Endodermal cell (in vitro differentiated cells): ENCODE measurements at regions not wholly inside any gene's neighbourhood (a gene's known extent, or its start where the extent isn't known, plus 50 kb on each side); places are given as distances from the start of the nearest gene placed in this dataset.

Experiments used
- DNase-seq: peaks from one replicate; pipeline ENCODE4 v3.0.0-alpha.2; 2017
- H3K27ac ChIP-seq: 2 replicates; pipeline ENCODE4 v1.5.1; 2013; ENCODE audit warnings: mild to moderate bottlenecking, low read depth, low read length, moderate library complexity
- H3K27me3 ChIP-seq: 2 replicates; pipeline ENCODE4 v1.6.1; 2013; ENCODE audit warnings: mild to moderate bottlenecking, low read length, moderate library complexity; ENCODE audit not compliant: insufficient read depth, control insufficient read depth, poor library complexity, severe bottlenecking
- H3K36me3 ChIP-seq: 2 replicates; pipeline ENCODE4 v1.7.0; 2013; ENCODE audit warnings: mild to moderate bottlenecking, low read length, moderate library complexity; ENCODE audit not compliant: control insufficient read depth, insufficient read depth
- H3K4me1 ChIP-seq: one replicate; pipeline ENCODE4 v1.7.0; 2013; ENCODE audit warnings: low read length; ENCODE audit not compliant: control insufficient read depth, insufficient read depth
- H3K4me3 ChIP-seq: 2 replicates; pipeline ENCODE4 v1.5.1; 2013; ENCODE audit warnings: mild to moderate bottlenecking, low read length, moderate library complexity
- H3K9ac ChIP-seq: 2 replicates; pipeline ENCODE4 v1.6.1; 2013; ENCODE audit warnings: mild to moderate bottlenecking, low read length, moderate library complexity; ENCODE audit not compliant: poor library complexity, severe bottlenecking; ENCODE audit errors: extremely low read depth
- H3K9me3 ChIP-seq: 2 replicates; pipeline ENCODE4 v1.6.1; 2013; ENCODE audit warnings: mild to moderate bottlenecking, low read length, moderate library complexity; ENCODE audit not compliant: control insufficient read depth
- H3K27ac Mint-ChIP-seq: 2 replicates; pipeline ENCODE4 v1.8.0; 2020; ENCODE audit warnings: mixed read lengths
- H3K27me3 Mint-ChIP-seq: 2 replicates; pipeline ENCODE4 v1.8.0; 2021; ENCODE audit warnings: mild to moderate bottlenecking, mixed read lengths; ENCODE audit not compliant: insufficient read depth
- H3K36me3 Mint-ChIP-seq: 2 replicates; pipeline ENCODE4 v1.8.0; 2020; ENCODE audit warnings: low read depth, mixed read lengths
- H3K4me1 Mint-ChIP-seq: 2 replicates; pipeline ENCODE4 v1.8.0; 2020; ENCODE audit warnings: mixed read lengths
- H3K4me3 Mint-ChIP-seq: 2 replicates; pipeline ENCODE4 v1.8.0; 2020; ENCODE audit warnings: mild to moderate bottlenecking, moderate library complexity, mixed read lengths
- H3K9me3 Mint-ChIP-seq: 2 replicates; pipeline ENCODE4 v1.8.0; 2020; ENCODE audit warnings: mild to moderate bottlenecking, mixed read lengths
- CTCF ChIP-seq: fragments of 200-600 bp; sonication (generic); conservative IDR thresholded peaks from 2 replicates; pipeline ENCODE4 v1.5.0; 2021; ENCODE audit warnings: antibody characterized with exemption, mild to moderate bottlenecking
- WGBS, 2 experiments: methylation state at CpG; one replicate each; pipeline versions ENCODE4 v1.1.5 to v1.1.7; 2013; ENCODE audit warnings: missing lambda C conversion rate in 2 of 2, mixed read lengths in 1 of 2; ENCODE audit not compliant: insufficient coverage in 1 of 2, insufficient read length in 1 of 2; 5-methylcytosine and 5-hydroxymethylcytosine counted together

- WGBS, 2 experiments, result 86 to 100% methylated on average over 1 to 5 of the region's 5 CpGs
- DNase-seq, result no peak
- Mint-ChIP-seq H3K9me3 (peaks cover 1% of the 10 kb centered on the region), H3K27ac (no peak overlapping the region), H3K4me1 (peaks cover 43% of the 10 kb centered on the region), H3K36me3 (no peaks in the 10 kb centered on the region), H3K27me3 (peaks cover 4% of the 10 kb centered on the region), H3K4me3 (no peak overlapping the region)
- Histone ChIP-seq H3K9ac (no peak overlapping the region), H3K4me3 (no peak overlapping the region), H3K9me3 (no peaks in the 10 kb centered on the region), H3K4me1 (peaks cover 18% of the 10 kb centered on the region), H3K36me3 (no peaks in the 10 kb centered on the region), H3K27ac (no peak overlapping the region), H3K27me3 (no peaks in the 10 kb centered on the region)
- TF ChIP-seq CTCF, result no peak
Measured at GRCh38 chr1:234768171-234768568, 158.2 kb upstream of the IRF2BP2 start.

- Mint-ChIP-seq H3K27me3 (peaks cover 5% of the 10 kb centered on the region), H3K4me3 (no peak overlapping the region), H3K36me3 (no peaks in the 10 kb centered on the region), H3K9me3 (no peaks in the 10 kb centered on the region), H3K4me1 (peaks cover 32% of the 10 kb centered on the region), H3K27ac (no peak overlapping the region)
- Histone ChIP-seq H3K36me3 (no peaks in the 10 kb centered on the region), H3K9ac (no peak overlapping the region), H3K9me3 (no peaks in the 10 kb centered on the region), H3K4me1 (peaks cover 13% of the 10 kb centered on the region), H3K4me3 (no peak overlapping the region), H3K27me3 (no peaks in the 10 kb centered on the region), H3K27ac (no peak overlapping the region)
- WGBS, 2 experiments, result 94 to 100% methylated on average over 1 of the region's 1 CpG
- no peak for TF ChIP-seq CTCF
- no peak for DNase-seq
Measured at GRCh38 chr1:234765672-234766071, 155.7 kb upstream of the IRF2BP2 start.

GRCh38 chr1:234765181-234765580, 155.2 kb upstream of the IRF2BP2 start:
- H3K27me3 ChIP-seq, result no peaks in the 10 kb centered on the region
- no peaks in the 10 kb centered on the region for H3K36me3 Mint-ChIP-seq
- H3K4me3 Mint-ChIP-seq, result no peak overlapping the region
- H3K9ac ChIP-seq, result no peak overlapping the region
- peaks cover 13% of the 10 kb centered on the region for H3K4me1 ChIP-seq
- H3K36me3 ChIP-seq, result no peaks in the 10 kb centered on the region
- H3K27me3 Mint-ChIP-seq, result peaks cover 5% of the 10 kb centered on the region
- no peak for DNase-seq
- H3K27ac ChIP-seq, result no peak overlapping the region
- no peak overlapping the region for H3K27ac Mint-ChIP-seq
- no peak for TF ChIP-seq CTCF
- H3K4me3 ChIP-seq, result no peak overlapping the region
- H3K9me3 Mint-ChIP-seq, result no peaks in the 10 kb centered on the region
- peaks cover 32% of the 10 kb centered on the region for H3K4me1 Mint-ChIP-seq
- WGBS, 2 experiments, result 78 to 95% methylated on average over 3 to 4 of the region's 4 CpGs
- H3K9me3 ChIP-seq, result no peaks in the 10 kb centered on the region
